ENCODE measurements at regions not wholly inside any gene's neighbourhood (a gene's known extent, or its start where the extent isn't known, plus 50 kb on each side); places are given as distances from the start of the nearest gene placed in this dataset.

- Histone ChIP-seq H3K27ac (ENCODE audit: low read length) (no peak overlapping the region), H3K4me3 (ENCODE audit: low read depth in 1 of 2, low read length in 2 of 2) (no peak overlapping the region), H3K4me1 (ENCODE audit: control insufficient read depth in 1 of 2, insufficient read depth in 2 of 2, low read length in 2 of 2) (no peaks in the 10 kb centered on the region), H3K36me3 (ENCODE audit: control insufficient read depth in 1 of 2, insufficient read depth in 2 of 2, low read length in 2 of 2) (no peaks in the 10 kb centered on the region), H3K27me3 (ENCODE audit: low read depth, low read length) (no peaks in the 10 kb centered on the region), H3K9me3 (ENCODE audit: control insufficient read depth in 1 of 2, low read length in 2 of 2) (peaks cover 0 to 2% of the 10 kb centered on the region in 2 donors)
Observed at GRCh38 chr1:106621853-106622252, 434.6 kb upstream of the PRMT6 start.

DNA sequence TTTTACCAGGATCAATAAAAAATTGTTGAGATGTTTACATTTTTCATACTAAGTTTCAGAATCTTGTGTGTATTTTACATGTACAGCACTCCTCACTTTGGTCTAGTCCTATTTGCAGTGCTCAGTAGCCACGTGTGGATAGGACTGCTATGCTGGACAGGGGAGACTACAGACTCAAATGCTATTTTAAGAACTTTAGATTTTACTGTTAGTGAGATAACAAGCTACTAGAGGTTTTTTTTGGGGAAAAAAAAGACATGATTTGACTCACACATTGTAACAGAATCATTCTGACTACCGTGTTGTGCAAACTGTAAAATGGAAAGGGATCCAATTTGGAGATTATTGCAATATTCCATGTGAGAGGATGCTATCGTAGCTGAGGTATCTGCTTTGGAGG is 418.9 kb upstream of the PRMT6 start:
- Histone ChIP-seq H3K9me3 (ENCODE audit: control insufficient read depth in 1 of 2, low read length in 2 of 2) (no peaks in the 10 kb centered on the region), H3K27me3 (ENCODE audit: low read depth, low read length) (no peaks in the 10 kb centered on the region), H3K27ac (ENCODE audit: low read length) (no peak overlapping the region), H3K4me1 (ENCODE audit: control insufficient read depth in 1 of 2, insufficient read depth in 2 of 2, low read length in 2 of 2) (no peaks in the 10 kb centered on the region), H3K36me3 (ENCODE audit: control insufficient read depth in 1 of 2, insufficient read depth in 2 of 2, low read length in 2 of 2) (no peaks in the 10 kb centered on the region), H3K4me3 (ENCODE audit: low read depth in 1 of 2, low read length in 2 of 2) (no peak overlapping the region)

DNA sequence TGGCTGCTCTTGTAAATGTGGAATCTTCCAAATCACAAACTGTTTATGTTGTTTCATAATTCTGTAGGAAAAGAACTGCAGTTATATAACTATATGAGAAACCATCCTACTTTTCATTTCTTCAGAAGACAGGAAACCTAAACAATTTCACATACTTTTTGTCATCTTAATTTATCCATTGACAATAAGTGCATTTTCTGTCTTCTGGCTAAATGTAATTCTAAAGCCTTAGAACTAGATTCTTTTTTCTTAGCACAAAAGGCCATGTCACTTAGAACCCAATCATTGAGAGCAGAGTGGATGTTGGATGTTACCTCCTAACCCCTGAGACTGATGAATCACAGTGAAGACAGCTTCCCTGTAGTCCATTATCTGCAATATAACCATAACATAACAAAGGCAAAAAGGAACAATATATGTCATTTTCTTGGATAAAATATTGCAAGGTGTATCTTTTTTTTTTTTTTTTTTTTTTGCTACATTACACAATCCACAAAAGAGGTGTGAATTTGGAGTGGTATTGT is 410.2 kb upstream of the PRMT6 start:
- H3K9me3 ChIP-seq (ENCODE audit: control insufficient read depth in 1 of 2, low read length in 2 of 2): no peaks in the 10 kb centered on the region
- H3K4me3 ChIP-seq (ENCODE audit: low read depth in 1 of 2, low read length in 2 of 2): no peak overlapping the region
- no peaks in the 10 kb centered on the region for H3K36me3 ChIP-seq (ENCODE audit: control insufficient read depth in 1 of 2, insufficient read depth in 2 of 2, low read length in 2 of 2)
- no peaks in the 10 kb centered on the region for H3K27me3 ChIP-seq (ENCODE audit: low read depth, low read length)
- no peak overlapping the region for H3K27ac ChIP-seq (ENCODE audit: low read length)
- H3K4me1 ChIP-seq (ENCODE audit: control insufficient read depth in 1 of 2, insufficient read depth in 2 of 2, low read length in 2 of 2): no peaks in the 10 kb centered on the region

GRCh38 chr1:106646816-106647215 is 409.7 kb upstream of the PRMT6 start:
- H3K27me3 ChIP-seq (ENCODE audit: low read depth, low read length): no peaks in the 10 kb centered on the region
- H3K36me3 ChIP-seq (ENCODE audit: control insufficient read depth in 1 of 2, insufficient read depth in 2 of 2, low read length in 2 of 2): no peaks in the 10 kb centered on the region
- no peak overlapping the region for H3K27ac ChIP-seq (ENCODE audit: low read length)
- no peaks in the 10 kb centered on the region for H3K9me3 ChIP-seq (ENCODE audit: control insufficient read depth in 1 of 2, low read length in 2 of 2)
- no peaks in the 10 kb centered on the region for H3K4me1 ChIP-seq (ENCODE audit: control insufficient read depth in 1 of 2, insufficient read depth in 2 of 2, low read length in 2 of 2)
- no peak overlapping the region for H3K4me3 ChIP-seq (ENCODE audit: low read depth in 1 of 2, low read length in 2 of 2)

GRCh38 chr1:106651028-106651762 is 405.3 kb upstream of the PRMT6 start:
- no peak overlapping the region for H3K27ac ChIP-seq (ENCODE audit: low read length)
- H3K27me3 ChIP-seq (ENCODE audit: low read depth, low read length): no peaks in the 10 kb centered on the region
- no peaks in the 10 kb centered on the region for H3K36me3 ChIP-seq (ENCODE audit: control insufficient read depth in 1 of 2, insufficient read depth in 2 of 2, low read length in 2 of 2)
- no peaks in the 10 kb centered on the region for H3K9me3 ChIP-seq (ENCODE audit: control insufficient read depth in 1 of 2, low read length in 2 of 2)
- no peaks in the 10 kb centered on the region for H3K4me1 ChIP-seq (ENCODE audit: control insufficient read depth in 1 of 2, insufficient read depth in 2 of 2, low read length in 2 of 2)
- H3K4me3 ChIP-seq (ENCODE audit: low read depth in 1 of 2, low read length in 2 of 2): no peak overlapping the region

- H3K4me3 ChIP-seq (ENCODE audit: low read depth in 1 of 2, low read length in 2 of 2): no peak overlapping the region
- no peaks in the 10 kb centered on the region for H3K27me3 ChIP-seq (ENCODE audit: low read depth, low read length)
- no peaks in the 10 kb centered on the region for H3K4me1 ChIP-seq (ENCODE audit: control insufficient read depth in 1 of 2, insufficient read depth in 2 of 2, low read length in 2 of 2)
- no peaks in the 10 kb centered on the region for H3K36me3 ChIP-seq (ENCODE audit: control insufficient read depth in 1 of 2, insufficient read depth in 2 of 2, low read length in 2 of 2)
- H3K9me3 ChIP-seq (ENCODE audit: control insufficient read depth in 1 of 2, low read length in 2 of 2): peaks cover 0 to 5% of the 10 kb centered on the region in 2 donors
- no peak overlapping the region for H3K27ac ChIP-seq (ENCODE audit: low read length)
Observed at GRCh38 chr1:106659490-106660244, 396.8 kb upstream of the PRMT6 start.

DNA sequence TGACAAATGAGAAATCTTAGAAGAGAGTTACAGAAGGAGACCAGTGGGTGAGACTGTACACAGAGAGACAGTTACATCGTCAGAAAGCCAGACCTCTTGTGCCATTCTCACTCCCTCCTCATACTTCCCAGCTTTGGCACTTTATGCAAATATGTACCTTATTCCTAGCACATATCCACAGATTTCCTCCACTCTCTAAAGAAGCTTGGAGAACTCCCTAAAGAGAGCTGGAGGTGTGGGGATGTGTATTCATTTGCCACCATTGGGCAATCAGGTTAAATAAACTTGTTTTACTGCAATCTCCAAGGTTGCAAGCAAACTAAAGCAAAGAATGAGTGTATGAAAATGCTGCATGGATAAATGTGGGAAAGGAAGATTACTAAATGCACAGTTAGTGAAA is 380.9 kb upstream of the PRMT6 start:
- Histone ChIP-seq H3K27me3 (ENCODE audit: low read depth, low read length) (no peaks in the 10 kb centered on the region), H3K27ac (ENCODE audit: low read length) (no peak overlapping the region), H3K9me3 (ENCODE audit: control insufficient read depth in 1 of 2, low read length in 2 of 2) (no peaks in the 10 kb centered on the region), H3K36me3 (ENCODE audit: control insufficient read depth in 1 of 2, insufficient read depth in 2 of 2, low read length in 2 of 2) (no peaks in the 10 kb centered on the region), H3K4me1 (ENCODE audit: control insufficient read depth in 1 of 2, insufficient read depth in 2 of 2, low read length in 2 of 2) (no peaks in the 10 kb centered on the region), H3K4me3 (ENCODE audit: low read depth in 1 of 2, low read length in 2 of 2) (no peak overlapping the region)

- Histone ChIP-seq H3K36me3 (ENCODE audit: control insufficient read depth in 1 of 2, insufficient read depth in 2 of 2, low read length in 2 of 2) (no peaks in the 10 kb centered on the region), H3K4me3 (ENCODE audit: low read depth in 1 of 2, low read length in 2 of 2) (no peak overlapping the region)
Observed at GRCh38 chr1:106676021-106676420, 380.5 kb upstream of the PRMT6 start.

DNA sequence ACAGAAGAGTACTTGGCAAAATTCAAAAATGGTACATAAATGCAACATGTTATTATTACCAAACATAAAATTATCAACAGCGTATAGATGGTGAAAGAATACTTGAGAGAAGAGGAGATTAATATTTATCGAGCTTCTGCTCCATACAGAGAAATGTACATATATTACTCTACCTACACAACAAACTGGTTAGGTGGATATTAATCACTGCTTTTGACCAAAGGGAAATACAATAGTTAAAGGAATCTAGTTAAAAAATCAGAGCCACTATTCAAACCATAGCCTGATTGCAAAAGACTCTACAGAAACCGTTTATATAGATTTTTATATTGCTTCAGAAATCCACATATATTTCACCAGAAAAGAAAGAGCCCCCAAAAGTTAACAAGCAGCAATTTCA is 379.3 kb upstream of the PRMT6 start:
- H3K9me3 ChIP-seq (ENCODE audit: control insufficient read depth in 1 of 2, low read length in 2 of 2): no peaks in the 10 kb centered on the region
- H3K36me3 ChIP-seq (ENCODE audit: control insufficient read depth in 1 of 2, insufficient read depth in 2 of 2, low read length in 2 of 2): no peaks in the 10 kb centered on the region
- no peaks in the 10 kb centered on the region for H3K4me1 ChIP-seq (ENCODE audit: control insufficient read depth in 1 of 2, insufficient read depth in 2 of 2, low read length in 2 of 2)
- no peak overlapping the region for H3K27ac ChIP-seq (ENCODE audit: low read length)
- H3K4me3 ChIP-seq (ENCODE audit: low read depth in 1 of 2, low read length in 2 of 2): no peak overlapping the region
- H3K27me3 ChIP-seq (ENCODE audit: low read depth, low read length): no peaks in the 10 kb centered on the region

More at GRCh38 chr1:106676021-106676420, 380.5 kb upstream of the PRMT6 start:
- no peaks in the 10 kb centered on the region for H3K27me3 ChIP-seq (ENCODE audit: low read depth, low read length)
- no peak overlapping the region for H3K27ac ChIP-seq (ENCODE audit: low read length)
- no peaks in the 10 kb centered on the region for H3K9me3 ChIP-seq (ENCODE audit: control insufficient read depth in 1 of 2, low read length in 2 of 2)
- H3K4me1 ChIP-seq (ENCODE audit: control insufficient read depth in 1 of 2, insufficient read depth in 2 of 2, low read length in 2 of 2): no peaks in the 10 kb centered on the region

DNA sequence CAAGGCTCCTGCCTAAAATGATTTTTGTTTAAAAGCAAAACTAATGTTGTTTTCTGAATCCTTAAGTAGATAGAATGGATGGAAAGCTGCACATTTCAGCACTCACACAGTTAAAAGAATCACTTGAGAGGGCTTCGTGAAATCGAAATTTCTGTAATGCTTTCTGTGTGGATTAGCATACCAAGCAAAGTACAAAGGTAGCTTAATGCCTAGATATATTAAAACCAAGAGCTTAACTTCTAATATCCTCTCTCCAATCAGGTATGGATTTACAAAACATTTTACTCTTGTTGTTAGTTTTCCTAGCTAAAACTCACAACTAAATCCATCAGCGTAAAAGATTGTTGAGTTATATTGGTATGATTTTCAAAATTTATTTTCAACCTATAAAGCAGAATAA is 378.8 kb upstream of the PRMT6 start:
- Histone ChIP-seq H3K27ac (ENCODE audit: low read length) (no peak overlapping the region), H3K4me1 (ENCODE audit: control insufficient read depth in 1 of 2, insufficient read depth in 2 of 2, low read length in 2 of 2) (no peaks in the 10 kb centered on the region), H3K9me3 (ENCODE audit: control insufficient read depth in 1 of 2, low read length in 2 of 2) (no peaks in the 10 kb centered on the region), H3K36me3 (ENCODE audit: control insufficient read depth in 1 of 2, insufficient read depth in 2 of 2, low read length in 2 of 2) (no peaks in the 10 kb centered on the region), H3K4me3 (ENCODE audit: low read depth in 1 of 2, low read length in 2 of 2) (no peak overlapping the region), H3K27me3 (ENCODE audit: low read depth, low read length) (no peaks in the 10 kb centered on the region)

DNA sequence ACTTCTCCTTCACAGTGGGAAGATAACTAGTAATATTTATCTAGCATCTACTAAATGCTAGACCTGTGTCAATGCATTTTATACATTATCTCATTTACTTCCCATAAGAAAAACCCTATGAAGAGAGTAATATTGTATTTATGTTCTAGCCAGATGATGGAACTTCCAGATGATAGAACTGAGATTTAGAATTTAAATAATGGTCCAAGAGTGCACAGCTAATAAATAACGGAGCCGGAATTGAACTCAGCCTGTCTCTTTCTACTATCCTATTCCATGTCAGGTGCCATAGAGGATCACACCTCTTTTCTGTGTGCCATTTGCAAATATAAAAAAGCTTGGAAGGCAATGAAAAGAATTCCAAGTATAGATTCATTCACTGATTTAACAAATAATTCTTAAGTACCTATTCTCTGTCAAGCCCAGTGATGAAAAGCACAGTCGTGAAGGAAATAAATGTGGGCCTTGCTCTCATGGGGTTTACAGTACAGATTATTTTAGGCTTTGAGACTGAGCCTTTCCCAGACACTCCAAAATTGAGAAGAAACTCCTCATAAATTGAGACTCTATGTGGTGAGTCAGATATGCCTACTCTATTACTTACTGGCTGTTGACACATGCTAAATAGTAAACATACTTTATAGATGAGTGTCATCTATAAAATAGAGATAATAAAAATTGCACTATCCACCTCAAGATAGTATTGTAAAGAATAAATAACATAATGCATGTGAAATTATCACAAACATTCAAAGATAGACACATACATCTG is 378.0 kb upstream of the PRMT6 start:
- Histone ChIP-seq H3K4me3 (ENCODE audit: low read depth in 1 of 2, low read length in 2 of 2) (no peak overlapping the region), H3K9me3 (ENCODE audit: control insufficient read depth in 1 of 2, low read length in 2 of 2) (no peaks in the 10 kb centered on the region), H3K27me3 (ENCODE audit: low read depth, low read length) (no peaks in the 10 kb centered on the region), H3K4me1 (ENCODE audit: control insufficient read depth in 1 of 2, insufficient read depth in 2 of 2, low read length in 2 of 2) (no peaks in the 10 kb centered on the region), H3K27ac (ENCODE audit: low read length) (no peak overlapping the region), H3K36me3 (ENCODE audit: control insufficient read depth in 1 of 2, insufficient read depth in 2 of 2, low read length in 2 of 2) (no peaks in the 10 kb centered on the region)
